T47D (cell line): ENCODE measurements at regions not wholly inside any gene's neighbourhood (a gene's known extent, or its start where the extent isn't known, plus 50 kb on each side); places are given as distances from the start of the nearest gene placed in this dataset.
"Not testable (repeated sequence)": the region's sequence is repeated elsewhere in the genome, so short reads cannot be mapped to it uniquely, and the experiment has no call there.

Source experiments
- DNase-seq, 2 experiments: peaks; one replicate each; pipeline versions ENCODE4 v3.0.0 to v3.0.0-alpha.2; 2011 to 2012; ENCODE audit warnings: low read depth in 1 of 2, low spot score in 1 of 2
- JUND ChIP-seq: IDR thresholded peaks from 2 replicates; pipeline ENCODE4 v1.6.1; 2012; ENCODE audit warnings: low read depth
- in situ Hi-C: cut with HindIII; loops from 2 replicates; pipeline ENCODE4 v1.10.0; 2016; ENCODE audit warnings: low sequenced_read_pairs, low pct_unique_long_range_greater_than_20kb

DNA sequence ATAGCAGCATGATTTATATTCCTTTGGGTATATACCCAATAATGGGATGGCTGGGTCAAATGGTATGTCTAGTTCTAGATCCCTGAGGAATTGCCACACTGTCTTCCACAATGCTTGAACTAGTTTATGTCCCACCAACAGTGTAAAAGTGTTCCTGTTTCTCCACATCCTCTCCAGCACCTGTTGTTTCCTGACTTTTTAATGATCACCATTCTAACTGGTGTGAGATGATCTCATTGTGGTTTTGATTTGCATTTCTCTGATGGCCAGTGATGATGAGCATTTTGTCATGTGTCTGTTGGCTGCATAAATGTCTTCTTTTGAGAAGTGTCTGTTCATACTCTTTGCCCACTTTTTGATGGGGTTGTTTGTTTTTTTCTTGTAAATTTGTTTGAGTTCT lies 54.0 kb upstream of the GPR89A start:
- DNase-seq, in situ Hi-C loops: not testable (repeated sequence)

GRCh38 chr1:145545055-145545454 lies 62.7 kb upstream of the GPR89A start:
- TF ChIP-seq JUND = no peak
- no peak for DNase-seq
- in situ Hi-C loops = no loop called here

DNA sequence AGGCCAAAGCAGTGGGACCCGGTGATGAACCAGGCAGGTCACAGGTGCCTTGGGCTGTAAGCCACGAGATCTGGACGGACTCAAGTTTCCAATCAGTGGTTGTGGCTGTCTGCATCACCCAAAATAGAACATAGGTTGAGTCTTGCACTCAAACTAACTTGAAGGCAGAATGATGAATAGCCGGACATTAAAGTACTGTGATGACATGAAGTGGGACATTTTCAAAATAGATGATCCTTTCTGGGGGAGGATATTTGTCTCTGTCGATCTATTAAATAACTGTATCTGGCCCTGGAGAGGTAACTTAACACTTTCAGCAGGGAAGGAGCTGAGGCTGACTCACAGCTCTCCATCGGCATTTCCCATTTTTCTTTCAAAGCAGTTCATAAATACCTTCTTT lies 66.1 kb upstream of the GPR89A start:
- in situ Hi-C loops, DNase-seq: not testable (repeated sequence)

DNA sequence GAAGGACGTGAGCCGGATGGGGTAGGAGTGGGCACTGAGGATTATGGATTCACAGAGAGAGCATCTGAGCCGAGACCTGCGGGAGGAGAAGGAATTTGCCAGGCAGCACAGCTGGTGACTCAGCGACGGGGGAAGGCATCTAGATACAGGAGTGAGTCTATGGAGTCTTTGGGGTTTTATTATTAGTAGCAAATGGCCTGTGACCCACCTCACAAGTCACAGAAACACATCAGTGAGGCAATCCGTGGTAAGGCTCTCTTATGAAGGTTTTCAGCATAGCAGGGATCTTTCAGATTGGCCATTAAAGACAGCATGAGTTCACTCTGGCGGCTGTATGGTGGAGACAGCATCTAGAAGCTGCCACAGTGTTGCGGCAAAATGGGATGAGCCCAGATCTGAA lies 66.5 kb upstream of the GPR89A start:
- in situ Hi-C loops, DNase-seq: not testable (repeated sequence)

- in situ Hi-C loops, DNase-seq: not testable (repeated sequence)
These were observed 69.5 kb upstream of the GPR89A start for GRCh38 chr1:145538118-145538882.

DNA sequence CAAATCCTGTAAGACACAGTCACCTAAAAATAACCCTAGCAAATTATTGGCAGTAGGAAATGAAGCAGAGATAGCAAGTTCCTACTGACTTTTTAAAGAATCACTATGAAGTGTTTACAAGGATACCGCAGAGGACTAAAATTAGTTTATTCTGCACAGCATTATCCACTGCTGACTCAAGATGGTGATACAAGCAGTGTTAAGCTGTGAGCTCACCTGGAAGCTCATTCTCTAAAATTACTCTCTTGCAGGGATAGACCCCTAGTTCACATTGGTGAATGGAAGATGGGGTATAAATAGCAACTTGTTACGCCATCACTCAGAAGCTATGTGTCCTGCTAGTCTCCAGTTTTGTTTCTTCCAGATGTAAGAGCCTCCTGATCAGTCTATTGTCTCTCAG lies 70.8 kb upstream of the GPR89A start:
- in situ Hi-C loops, DNase-seq: not testable (repeated sequence)

- DNase-seq = peak in 1 of 2 experiments; percentile 60
- in situ Hi-C loops = not testable (repeated sequence)
These were observed 72.3 kb upstream of the GPR89A start for GRCh38 chr1:145535461-145535860.

GRCh38 chr1:145528068-145528564 lies 79.7 kb upstream of the GPR89A start:
- DNase-seq, in situ Hi-C loops: not testable (repeated sequence)

DNA sequence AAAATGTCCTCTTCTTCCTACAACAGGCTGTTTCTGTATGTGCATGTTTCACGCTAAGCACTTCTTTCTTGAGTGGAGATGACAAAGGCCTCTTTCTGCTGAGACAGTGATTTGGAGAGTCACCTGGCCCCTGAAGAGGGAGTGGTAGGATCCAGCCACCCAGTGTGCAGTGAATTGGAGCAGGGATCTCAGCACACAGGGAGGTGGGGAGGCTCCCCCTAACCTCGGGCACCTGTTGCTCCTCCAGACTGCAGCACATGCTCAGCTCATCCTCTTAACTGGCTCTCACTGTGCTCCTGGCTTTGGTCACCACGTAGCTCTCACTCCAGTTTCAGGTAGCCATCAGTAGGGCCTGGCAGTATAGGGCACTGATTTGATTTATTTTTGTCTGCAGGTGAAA lies 87.6 kb upstream of the GPR89A start:
- in situ Hi-C loops, DNase-seq: not testable (repeated sequence)

GRCh38 chr1:145519302-145519701 lies 88.5 kb upstream of the GPR89A start:
- in situ Hi-C loops = not testable (repeated sequence)

GRCh38 chr1:145513017-145513416 lies 87.6 kb upstream of the NBPF20 start:
- in situ Hi-C loops, DNase-seq: not testable (repeated sequence)

More at GRCh38 chr1:145519302-145519701, 88.5 kb upstream of the GPR89A start:
- not testable (repeated sequence) for DNase-seq

- DNase-seq, in situ Hi-C loops: not testable (repeated sequence)
These were observed 82.7 kb upstream of the NBPF20 start for GRCh38 chr1:145508053-145508452.

DNA sequence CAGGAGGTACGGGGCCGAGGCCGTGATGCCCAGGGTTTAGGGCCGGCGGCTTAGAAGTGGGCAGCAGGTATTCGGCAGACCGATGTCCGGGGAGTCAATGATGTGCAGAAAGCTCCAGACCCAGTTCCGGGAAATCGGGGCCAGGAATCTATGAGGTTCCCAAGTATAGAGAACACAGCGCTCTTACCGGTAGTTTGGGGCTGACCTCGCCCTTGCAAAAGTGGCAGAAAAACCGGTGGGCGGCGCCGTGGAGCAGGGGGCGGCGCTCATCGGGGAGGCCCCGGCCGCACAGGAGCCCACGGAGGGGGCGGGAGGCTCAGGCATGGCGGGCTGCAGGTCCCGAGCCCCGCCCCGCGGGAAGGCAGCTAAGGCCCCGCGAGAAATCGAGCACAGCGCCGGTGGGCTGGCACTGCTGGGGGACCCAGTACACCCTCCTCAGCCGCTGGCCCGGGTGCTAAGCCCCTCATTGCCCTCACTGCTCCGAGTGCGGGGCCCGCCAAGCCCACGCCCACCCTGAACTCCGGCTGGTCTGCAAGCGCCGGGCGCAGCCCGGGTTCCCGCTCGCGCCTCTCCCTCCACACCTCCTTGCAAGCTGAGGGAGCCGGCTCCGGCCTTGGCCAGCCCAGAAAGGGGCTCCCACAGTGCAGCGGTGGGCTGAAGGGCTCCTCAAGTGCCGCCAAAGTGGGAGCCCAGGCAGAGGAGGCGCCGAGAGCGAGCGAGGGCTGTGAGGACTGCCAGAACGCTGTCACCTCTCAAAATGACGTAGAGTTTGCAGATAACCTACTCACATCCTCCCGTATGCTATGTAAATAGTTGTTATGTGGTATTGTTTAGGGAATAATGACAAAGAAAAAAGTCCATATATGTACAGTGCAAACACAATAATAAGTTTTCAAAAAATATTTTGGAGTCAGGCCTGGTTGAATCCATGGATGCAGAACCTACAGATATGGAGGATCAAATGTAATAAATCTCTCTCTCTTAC lies 80.6 kb upstream of the NBPF20 start:
- DNase-seq, in situ Hi-C loops: not testable (repeated sequence)

GRCh38 chr1:145504834-145505413 lies 79.5 kb upstream of the NBPF20 start:
- in situ Hi-C loops, DNase-seq: not testable (repeated sequence)

- DNase-seq, in situ Hi-C loops: not testable (repeated sequence)
These were observed 78.9 kb upstream of the NBPF20 start for GRCh38 chr1:145504310-145504709.

DNA sequence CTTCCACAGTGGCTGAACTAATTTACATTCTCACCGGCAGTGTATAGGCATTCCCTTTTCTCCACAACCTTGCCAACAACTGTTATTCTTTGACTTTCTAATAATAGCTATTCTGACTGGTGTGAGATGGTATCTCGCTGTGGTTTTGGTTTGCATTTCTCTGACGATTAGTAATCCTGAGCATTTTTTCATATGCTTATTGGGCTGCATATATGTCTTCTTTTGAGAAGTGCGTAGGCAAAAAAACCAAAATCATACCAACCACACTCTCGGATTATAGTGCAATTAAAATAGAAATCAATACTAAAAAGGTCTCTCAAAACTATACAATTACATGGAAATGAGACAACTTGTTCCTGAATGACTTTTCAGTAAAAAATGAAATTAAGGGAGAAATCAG lies 74.8 kb upstream of the NBPF20 start:
- in situ Hi-C loops = not testable (repeated sequence)

GRCh38 chr1:145495077-145495871 lies 69.9 kb upstream of the NBPF20 start:
- DNase-seq, in situ Hi-C loops: not testable (repeated sequence)

More for the DNA sequence above, 74.8 kb upstream of the NBPF20 start:
- not testable (repeated sequence) for DNase-seq
